Esophagus squamous epithelium (tissue), 4 donors: ENCODE measurements at regions not wholly inside any gene's neighbourhood (a gene's known extent, or its start where the extent isn't known, plus 50 kb on each side); places are given as distances from the start of the nearest gene placed in this dataset.

Experiments used
- CTCF ChIP-seq, 6 experiments: fragments of 450-650 bp in 4 of 6; fragments of 200-600 bp in 2 of 6; sonication (generic) in 2 of 6; IDR thresholded peaks; one replicate each; pipeline ENCODE4 v1.5.1; 2016 to 2019; ENCODE audit warnings: antibody characterized with exemption in 6 of 6, mild to moderate bottlenecking in 4 of 6, moderate library complexity in 4 of 6
- POLR2A ChIP-seq, 4 donors: fragments of 450-650 bp; IDR thresholded peaks; one replicate each; pipeline ENCODE4 v1.6.1; 2017; ENCODE audit warnings: antibody characterized with exemption in 4 of 4, mild to moderate bottlenecking in 4 of 4, moderate library complexity in 3 of 4

- TF ChIP-seq POLR2A (IDR thresholded peaks at IDR 0.05), result no peak
- TF ChIP-seq CTCF (IDR thresholded peaks at IDR 0.05), result no peak
Observed at GRCh38 chrX:131693359-131693758, 149.5 kb downstream of the OR13H1 start.
